GM23338 (cell line): ENCODE measurements at regions not wholly inside any gene's neighbourhood (a gene's known extent, or its start where the extent isn't known, plus 50 kb on each side); places are given as distances from the start of the nearest gene placed in this dataset.

Source experiments
- ATAC-seq: fragments of 200-7000 bp; cut with Tn5 transposase; 3 replicates; pipeline ENCODE4 v1.9.1; 2020
- DNase-seq: peaks from one replicate; pipeline ENCODE4 v3.0.0-alpha.2; 2015; ENCODE audit warnings: low spot score
- H2AFZ ChIP-seq: fragments of 200-600 bp; sonication (generic); 2 replicates; pipeline ENCODE4 v1.8.0; 2016; ENCODE audit warnings: antibody characterized with exemption, mild to moderate bottlenecking, moderate library complexity
- H3F3A ChIP-seq: fragments of 200-600 bp; sonication (generic); replicated peaks from 2 replicates; pipeline ENCODE4 v1.8.0; 2017; ENCODE audit warnings: antibody characterized with exemption, mixed run types, low read depth
- H3K27ac ChIP-seq: fragments of 200-600 bp; sonication (generic); 2 replicates; pipeline ENCODE4 v1.6.1; 2016; ENCODE audit warnings: low read depth
- H3K27me3 ChIP-seq: fragments of 200-600 bp; sonication (generic); 2 replicates; pipeline ENCODE4 v1.8.0; 2016; ENCODE audit warnings: mild to moderate bottlenecking, mixed run types, moderate library complexity; ENCODE audit not compliant: insufficient read depth
- H3K36me3 ChIP-seq: fragments of 200-600 bp; sonication (generic); 2 replicates; pipeline ENCODE4 v1.8.0; 2016; ENCODE audit warnings: mild to moderate bottlenecking; ENCODE audit not compliant: insufficient read depth
- H3K4me1 ChIP-seq: fragments of 200-600 bp; sonication (generic); 2 replicates; pipeline ENCODE4 v1.8.0; 2016; ENCODE audit warnings: mild to moderate bottlenecking, moderate library complexity; ENCODE audit not compliant: insufficient read depth
- H3K4me2 ChIP-seq: fragments of 200-600 bp; sonication (generic); 2 replicates; pipeline ENCODE4 v1.7.1; 2017; ENCODE audit warnings: mixed run types
- H3K4me3 ChIP-seq: fragments of 200-600 bp; sonication (generic); 2 replicates; pipeline ENCODE4 v1.6.1; 2016; ENCODE audit warnings: mixed run types
- H3K79me2 ChIP-seq: fragments of 200-600 bp; sonication (generic); replicated peaks from 2 replicates; pipeline ENCODE4 v1.8.0; 2017; ENCODE audit warnings: mild to moderate bottlenecking; ENCODE audit not compliant: insufficient read depth
- H3K9me2 ChIP-seq: fragments of 200-600 bp; sonication (generic); 2 replicates; pipeline ENCODE4 v1.8.0; 2017; ENCODE audit not compliant: insufficient read depth
- H4K20me1 ChIP-seq: fragments of 200-600 bp; sonication (generic); replicated peaks from 2 replicates; pipeline ENCODE4 v1.8.0; 2017; ENCODE audit warnings: mild to moderate bottlenecking; ENCODE audit not compliant: insufficient read depth
- H3K27ac Mint-ChIP-seq: 2 replicates; pipeline ENCODE4 v1.8.0; 2020; ENCODE audit warnings: inconsistent platforms, mild to moderate bottlenecking, moderate library complexity, mixed read lengths
- H3K27me3 Mint-ChIP-seq: 3 replicates; pipeline ENCODE4 v1.8.0; 2022; ENCODE audit warnings: low read depth, mild to moderate bottlenecking, moderate library complexity, mixed read lengths, inconsistent platforms; ENCODE audit not compliant: insufficient read depth, poor library complexity
- H3K36me3 Mint-ChIP-seq: 3 replicates; pipeline ENCODE4 v1.8.0; 2021; ENCODE audit warnings: low read depth, mild to moderate bottlenecking, inconsistent platforms, moderate library complexity, mixed read lengths
- H3K4me1 Mint-ChIP-seq: 3 replicates; pipeline ENCODE4 v1.8.0; 2020; ENCODE audit warnings: mild to moderate bottlenecking, inconsistent platforms, mixed read lengths
- H3K4me3 Mint-ChIP-seq: 3 replicates; pipeline ENCODE4 v1.8.0; 2021; ENCODE audit warnings: moderate library complexity, mild to moderate bottlenecking, inconsistent platforms, mixed read lengths
- H3K9me3 Mint-ChIP-seq: 3 replicates; pipeline ENCODE4 v1.8.0; 2020; ENCODE audit warnings: moderate library complexity, mild to moderate bottlenecking, inconsistent platforms, mixed read lengths
- CREB1 ChIP-seq: fragments of 250-450 bp; sonication (Bioruptor Pico); IDR thresholded peaks from 2 replicates; pipeline ENCODE4 v1.5.0; 2020; ENCODE audit warnings: low read depth, mild to moderate bottlenecking, moderate library complexity
- CTCF ChIP-seq, 2 experiments: fragments of 200-600 bp in 1 of 2; sonication (generic) in 1 of 2; conservative IDR thresholded peaks; 2 replicates each; pipeline versions ENCODE4 v1.5.1 to v1.6.1; 2016 to 2017; ENCODE audit warnings: antibody characterized with exemption in 2 of 2, low read depth in 2 of 2, mild to moderate bottlenecking in 2 of 2, moderate library complexity in 1 of 2
- ETS1 ChIP-seq: IDR thresholded peaks from 2 replicates; pipeline ENCODE4 v1.6.1; 2016; ENCODE audit warnings: antibody characterized with exemption
- EZH2 ChIP-seq: fragments of 200-600 bp; sonication (generic); IDR thresholded peaks from one replicate; pipeline ENCODE4 v1.8.0; 2017; ENCODE audit warnings: antibody characterized with exemption, mild to moderate bottlenecking, low read depth; ENCODE audit not compliant: unreplicated experiment
- EZH2phosphoT487 ChIP-seq: fragments of 200-600 bp; sonication (generic); IDR thresholded peaks from one replicate; pipeline ENCODE4 v1.8.1; 2018; ENCODE audit warnings: antibody characterized with exemption; ENCODE audit not compliant: unreplicated experiment
- JUNB ChIP-seq: IDR thresholded peaks from one replicate; pipeline ENCODE4 v1.6.1; 2016; ENCODE audit warnings: antibody characterized with exemption; ENCODE audit not compliant: unreplicated experiment
- NANOG ChIP-seq: IDR thresholded peaks from 2 replicates; pipeline ENCODE4 v1.6.1; 2016; ENCODE audit warnings: antibody characterized with exemption, borderline replicate concordance
- POLR2AphosphoS5 ChIP-seq: IDR thresholded peaks from 2 replicates; pipeline ENCODE4 v1.6.1; 2016; ENCODE audit warnings: antibody characterized with exemption, low read depth
- STAT1 ChIP-seq: IDR thresholded peaks from one replicate; pipeline ENCODE4 v1.6.1; 2016; ENCODE audit warnings: antibody characterized with exemption; ENCODE audit not compliant: unreplicated experiment
- ZNF114 ChIP-seq: fragments of 250-450 bp; sonication (Bioruptor Pico); IDR thresholded peaks from 2 replicates; pipeline ENCODE4 v1.5.0; 2020; ENCODE audit warnings: mild to moderate bottlenecking, moderate library complexity
- ZNF331 ChIP-seq: fragments of 250-450 bp; sonication (Bioruptor Pico); IDR thresholded peaks from 2 replicates; pipeline ENCODE4 v1.5.0; 2020; ENCODE audit warnings: low read depth, mild to moderate bottlenecking, moderate library complexity
- ZNF462 ChIP-seq: fragments of 250-450 bp; sonication (Bioruptor Pico); IDR thresholded peaks from 2 replicates; pipeline ENCODE4 v1.5.0; 2020; ENCODE audit warnings: mild to moderate bottlenecking, moderate library complexity

DNA sequence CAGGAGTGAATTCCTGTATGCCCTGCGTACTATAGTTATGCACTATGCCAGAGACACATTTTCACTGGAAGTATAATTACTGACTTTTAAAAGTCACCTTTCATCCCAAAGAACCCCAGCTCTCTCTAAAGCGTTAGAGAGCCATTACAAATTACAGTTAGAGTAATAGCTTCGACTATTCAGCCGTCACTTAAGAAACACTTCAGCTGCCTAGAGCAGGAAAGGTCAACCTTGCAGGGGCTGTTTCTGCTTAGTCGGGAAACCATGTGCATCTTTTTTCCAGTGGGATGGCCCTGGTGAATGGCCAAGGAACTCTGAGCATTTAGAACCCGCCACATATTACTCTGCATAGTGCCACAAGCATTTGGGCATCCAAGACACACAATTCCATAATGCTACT is 235.9 kb downstream of the ARRDC4 start (continued):
- no peak for TF ChIP-seq JUNB
- no peak for TF ChIP-seq ETS1
- no peak for TF ChIP-seq CTCF (conservative IDR thresholded peaks at IDR 0.05; ENCODE audit: low read depth in 2 of 2)
- no peak for TF ChIP-seq ZNF114 (CRISPR knock-in tag)
- no peak for TF ChIP-seq EZH2
- TF ChIP-seq CREB1 (CRISPR knock-in tag): no peak

GRCh38 chr15:98202256-98202655 is 241.8 kb downstream of the ARRDC4 start:
- no peak overlapping the region for H3K4me3 ChIP-seq
- Mint-ChIP-seq H3K4me1 (peaks cover 7% of the 10 kb centered on the region; the same call in 2 of the 3 replicates), H3K27ac (no peak overlapping the region), H3K9me3 (no peaks in the 10 kb centered on the region), H3K27me3 (peaks cover 4% of the 10 kb centered on the region), H3K4me3 (no peak overlapping the region), H3K36me3 (no peaks in the 10 kb centered on the region)
- no peaks in the 10 kb centered on the region for H3F3A ChIP-seq
- H3K27me3 ChIP-seq: no peaks in the 10 kb centered on the region
- no peak for DNase-seq
- H4K20me1 ChIP-seq: no peaks in the 10 kb centered on the region
- H2AFZ ChIP-seq: no peak overlapping the region
- no peak overlapping the region for H3K27ac ChIP-seq
- H3K79me2 ChIP-seq: no peaks in the 10 kb centered on the region
- no peak overlapping the region for H3K4me2 ChIP-seq
- ATAC-seq: no peak
- H3K36me3 ChIP-seq: no peaks in the 10 kb centered on the region
- 0 out of 2 replicates have a peak, but pooled peaks cover 7% of the 10 kb centered on the region for H3K9me2 ChIP-seq
- no peaks in the 10 kb centered on the region for H3K4me1 ChIP-seq
- no peak for TF ChIP-seq POLR2AphosphoS5
- TF ChIP-seq ZNF462 (CRISPR knock-in tag): no peak
- TF ChIP-seq ZNF114 (CRISPR knock-in tag): no peak
- no peak for TF ChIP-seq STAT1
- no peak for TF ChIP-seq ETS1
- TF ChIP-seq ZNF331 (CRISPR knock-in tag): no peak
- no peak for TF ChIP-seq NANOG
- no peak for TF ChIP-seq EZH2
- no peak for TF ChIP-seq EZH2phosphoT487
- TF ChIP-seq JUNB: no peak
- TF ChIP-seq CREB1 (CRISPR knock-in tag): no peak
- TF ChIP-seq CTCF (conservative IDR thresholded peaks at IDR 0.05; ENCODE audit: low read depth in 2 of 2): no peak
